GM23338 (cell line): ENCODE measurements at regions not wholly inside any gene's neighbourhood (a gene's known extent, or its start where the extent isn't known, plus 50 kb on each side); places are given as distances from the start of the nearest gene placed in this dataset.

Experiments used
- ATAC-seq: fragments of 200-7000 bp; cut with Tn5 transposase; 3 replicates; pipeline ENCODE4 v1.9.1; 2020
- DNase-seq: peaks from one replicate; pipeline ENCODE4 v3.0.0-alpha.2; 2015; ENCODE audit warnings: low spot score
- H2AFZ ChIP-seq: fragments of 200-600 bp; sonication (generic); 2 replicates; pipeline ENCODE4 v1.8.0; 2016; ENCODE audit warnings: antibody characterized with exemption, mild to moderate bottlenecking, moderate library complexity
- H3F3A ChIP-seq: fragments of 200-600 bp; sonication (generic); replicated peaks from 2 replicates; pipeline ENCODE4 v1.8.0; 2017; ENCODE audit warnings: antibody characterized with exemption, mixed run types, low read depth
- H3K27ac ChIP-seq: fragments of 200-600 bp; sonication (generic); 2 replicates; pipeline ENCODE4 v1.6.1; 2016; ENCODE audit warnings: low read depth
- H3K27me3 ChIP-seq: fragments of 200-600 bp; sonication (generic); 2 replicates; pipeline ENCODE4 v1.8.0; 2016; ENCODE audit warnings: mild to moderate bottlenecking, mixed run types, moderate library complexity; ENCODE audit not compliant: insufficient read depth
- H3K36me3 ChIP-seq: fragments of 200-600 bp; sonication (generic); 2 replicates; pipeline ENCODE4 v1.8.0; 2016; ENCODE audit warnings: mild to moderate bottlenecking; ENCODE audit not compliant: insufficient read depth
- H3K4me1 ChIP-seq: fragments of 200-600 bp; sonication (generic); 2 replicates; pipeline ENCODE4 v1.8.0; 2016; ENCODE audit warnings: mild to moderate bottlenecking, moderate library complexity; ENCODE audit not compliant: insufficient read depth
- H3K4me2 ChIP-seq: fragments of 200-600 bp; sonication (generic); 2 replicates; pipeline ENCODE4 v1.7.1; 2017; ENCODE audit warnings: mixed run types
- H3K4me3 ChIP-seq: fragments of 200-600 bp; sonication (generic); 2 replicates; pipeline ENCODE4 v1.6.1; 2016; ENCODE audit warnings: mixed run types
- H3K79me2 ChIP-seq: fragments of 200-600 bp; sonication (generic); replicated peaks from 2 replicates; pipeline ENCODE4 v1.8.0; 2017; ENCODE audit warnings: mild to moderate bottlenecking; ENCODE audit not compliant: insufficient read depth
- H3K9me2 ChIP-seq: fragments of 200-600 bp; sonication (generic); 2 replicates; pipeline ENCODE4 v1.8.0; 2017; ENCODE audit not compliant: insufficient read depth
- H4K20me1 ChIP-seq: fragments of 200-600 bp; sonication (generic); replicated peaks from 2 replicates; pipeline ENCODE4 v1.8.0; 2017; ENCODE audit warnings: mild to moderate bottlenecking; ENCODE audit not compliant: insufficient read depth
- H3K27ac Mint-ChIP-seq: 2 replicates; pipeline ENCODE4 v1.8.0; 2020; ENCODE audit warnings: inconsistent platforms, mild to moderate bottlenecking, moderate library complexity, mixed read lengths
- H3K27me3 Mint-ChIP-seq: 3 replicates; pipeline ENCODE4 v1.8.0; 2022; ENCODE audit warnings: low read depth, mild to moderate bottlenecking, moderate library complexity, mixed read lengths, inconsistent platforms; ENCODE audit not compliant: insufficient read depth, poor library complexity
- H3K36me3 Mint-ChIP-seq: 3 replicates; pipeline ENCODE4 v1.8.0; 2021; ENCODE audit warnings: low read depth, mild to moderate bottlenecking, inconsistent platforms, moderate library complexity, mixed read lengths
- H3K4me1 Mint-ChIP-seq: 3 replicates; pipeline ENCODE4 v1.8.0; 2020; ENCODE audit warnings: mild to moderate bottlenecking, inconsistent platforms, mixed read lengths
- H3K4me3 Mint-ChIP-seq: 3 replicates; pipeline ENCODE4 v1.8.0; 2021; ENCODE audit warnings: moderate library complexity, mild to moderate bottlenecking, inconsistent platforms, mixed read lengths
- H3K9me3 Mint-ChIP-seq: 3 replicates; pipeline ENCODE4 v1.8.0; 2020; ENCODE audit warnings: moderate library complexity, mild to moderate bottlenecking, inconsistent platforms, mixed read lengths
- CREB1 ChIP-seq: fragments of 250-450 bp; sonication (Bioruptor Pico); IDR thresholded peaks from 2 replicates; pipeline ENCODE4 v1.5.0; 2020; ENCODE audit warnings: low read depth, mild to moderate bottlenecking, moderate library complexity
- ETS1 ChIP-seq: IDR thresholded peaks from 2 replicates; pipeline ENCODE4 v1.6.1; 2016; ENCODE audit warnings: antibody characterized with exemption
- EZH2 ChIP-seq: fragments of 200-600 bp; sonication (generic); IDR thresholded peaks from one replicate; pipeline ENCODE4 v1.8.0; 2017; ENCODE audit warnings: antibody characterized with exemption, mild to moderate bottlenecking, low read depth; ENCODE audit not compliant: unreplicated experiment
- EZH2phosphoT487 ChIP-seq: fragments of 200-600 bp; sonication (generic); IDR thresholded peaks from one replicate; pipeline ENCODE4 v1.8.1; 2018; ENCODE audit warnings: antibody characterized with exemption; ENCODE audit not compliant: unreplicated experiment
- JUNB ChIP-seq: IDR thresholded peaks from one replicate; pipeline ENCODE4 v1.6.1; 2016; ENCODE audit warnings: antibody characterized with exemption; ENCODE audit not compliant: unreplicated experiment
- NANOG ChIP-seq: IDR thresholded peaks from 2 replicates; pipeline ENCODE4 v1.6.1; 2016; ENCODE audit warnings: antibody characterized with exemption, borderline replicate concordance
- POLR2AphosphoS5 ChIP-seq: IDR thresholded peaks from 2 replicates; pipeline ENCODE4 v1.6.1; 2016; ENCODE audit warnings: antibody characterized with exemption, low read depth
- STAT1 ChIP-seq: IDR thresholded peaks from one replicate; pipeline ENCODE4 v1.6.1; 2016; ENCODE audit warnings: antibody characterized with exemption; ENCODE audit not compliant: unreplicated experiment
- ZNF114 ChIP-seq: fragments of 250-450 bp; sonication (Bioruptor Pico); IDR thresholded peaks from 2 replicates; pipeline ENCODE4 v1.5.0; 2020; ENCODE audit warnings: mild to moderate bottlenecking, moderate library complexity
- TF ChIP-seq, protein P1 (sequence below), 2 experiments: fragments of 200-600 bp in 1 of 2; sonication (generic) in 1 of 2; conservative IDR thresholded peaks; 2 replicates each; pipeline versions ENCODE4 v1.5.1 to v1.6.1; 2016 to 2017; ENCODE audit warnings: antibody characterized with exemption in 2 of 2, low read depth in 2 of 2, mild to moderate bottlenecking in 2 of 2, moderate library complexity in 1 of 2
- TF ChIP-seq, protein P2 (sequence below): fragments of 250-450 bp; sonication (Bioruptor Pico); IDR thresholded peaks from 2 replicates; pipeline ENCODE4 v1.5.0; 2020; ENCODE audit warnings: mild to moderate bottlenecking, moderate library complexity

- no peak overlapping the region for H3K4me3 ChIP-seq
- H4K20me1 ChIP-seq, result no peaks in the 10 kb centered on the region
- H3K9me2 ChIP-seq, result no peaks in the 10 kb centered on the region
- no peaks in the 10 kb centered on the region for H3K9me3 Mint-ChIP-seq
- peaks cover 2% of the 10 kb centered on the region for H3K27me3 Mint-ChIP-seq
- H3K27ac Mint-ChIP-seq, result no peak overlapping the region
- H3K79me2 ChIP-seq, result no peaks in the 10 kb centered on the region
- no peak overlapping the region for H3K4me3 Mint-ChIP-seq
- no peak overlapping the region for H3K4me2 ChIP-seq
- H3K27ac ChIP-seq, result no peak overlapping the region
- H3K36me3 Mint-ChIP-seq, result no peaks in the 10 kb centered on the region
- no peaks in the 10 kb centered on the region for H3F3A ChIP-seq
- H2AFZ ChIP-seq, result no peak overlapping the region
- no peaks in the 10 kb centered on the region for H3K27me3 ChIP-seq
- no peaks in the 10 kb centered on the region for H3K36me3 ChIP-seq
- no peak for DNase-seq
- H3K4me1 Mint-ChIP-seq, result no peaks in the 10 kb centered on the region
- no peak for ATAC-seq
- H3K4me1 ChIP-seq, result no peaks in the 10 kb centered on the region
- TF ChIP-seq ETS1 (no peak), CREB1 (no peak), EZH2 (no peak), JUNB (no peak), NANOG (no peak), STAT1 (no peak), POLR2AphosphoS5 (no peak), EZH2phosphoT487 (no peak)
These were observed 82.3 kb upstream of the NPHP3 start for GRCh38 chr3:132804498-132804897.

DNA sequence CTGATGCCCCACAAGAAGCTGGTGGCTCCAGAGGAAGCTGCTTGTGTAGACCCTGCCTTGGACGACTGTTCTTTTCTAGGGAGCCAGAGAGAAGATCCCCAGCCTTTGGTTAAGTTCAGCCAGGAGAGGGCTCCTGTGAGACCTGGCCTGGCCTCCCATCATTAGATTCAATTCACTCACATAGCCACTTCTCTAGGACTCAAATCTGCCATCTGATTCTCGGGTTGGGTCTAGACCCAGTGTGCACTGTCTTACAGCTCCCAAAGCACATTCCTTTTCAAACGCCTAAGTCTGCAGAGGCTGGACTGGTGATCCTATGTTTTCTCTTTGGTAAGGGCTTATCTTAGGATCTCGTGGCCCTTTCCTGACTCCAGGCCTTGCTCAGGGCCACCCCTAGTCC lies 81.7 kb upstream of the NPHP3 start:
- no peak overlapping the region for H3K4me2 ChIP-seq
- no peak overlapping the region for H2AFZ ChIP-seq
- H3F3A ChIP-seq, result no peaks in the 10 kb centered on the region
- H3K27me3 Mint-ChIP-seq, result peaks cover 2% of the 10 kb centered on the region
- H3K9me3 Mint-ChIP-seq, result no peaks in the 10 kb centered on the region
- DNase-seq, result peak; percentile 52
- no peak overlapping the region for H3K27ac Mint-ChIP-seq
- H3K36me3 Mint-ChIP-seq, result no peaks in the 10 kb centered on the region
- no peaks in the 10 kb centered on the region for H3K4me1 Mint-ChIP-seq
- no peak overlapping the region for H3K27ac ChIP-seq
- TF ChIP-seq, protein P1, sequence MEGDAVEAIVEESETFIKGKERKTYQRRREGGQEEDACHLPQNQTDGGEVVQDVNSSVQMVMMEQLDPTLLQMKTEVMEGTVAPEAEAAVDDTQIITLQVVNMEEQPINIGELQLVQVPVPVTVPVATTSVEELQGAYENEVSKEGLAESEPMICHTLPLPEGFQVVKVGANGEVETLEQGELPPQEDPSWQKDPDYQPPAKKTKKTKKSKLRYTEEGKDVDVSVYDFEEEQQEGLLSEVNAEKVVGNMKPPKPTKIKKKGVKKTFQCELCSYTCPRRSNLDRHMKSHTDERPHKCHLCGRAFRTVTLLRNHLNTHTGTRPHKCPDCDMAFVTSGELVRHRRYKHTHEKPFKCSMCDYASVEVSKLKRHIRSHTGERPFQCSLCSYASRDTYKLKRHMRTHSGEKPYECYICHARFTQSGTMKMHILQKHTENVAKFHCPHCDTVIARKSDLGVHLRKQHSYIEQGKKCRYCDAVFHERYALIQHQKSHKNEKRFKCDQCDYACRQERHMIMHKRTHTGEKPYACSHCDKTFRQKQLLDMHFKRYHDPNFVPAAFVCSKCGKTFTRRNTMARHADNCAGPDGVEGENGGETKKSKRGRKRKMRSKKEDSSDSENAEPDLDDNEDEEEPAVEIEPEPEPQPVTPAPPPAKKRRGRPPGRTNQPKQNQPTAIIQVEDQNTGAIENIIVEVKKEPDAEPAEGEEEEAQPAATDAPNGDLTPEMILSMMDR (conservative IDR thresholded peaks at IDR 0.05; ENCODE audit: low read depth in 2 of 2), result peak; percentile 60 to 68
- TF ChIP-seq POLR2AphosphoS5, result no peak
- no peak overlapping the region for H3K4me3 ChIP-seq
- H3K9me2 ChIP-seq, result no peaks in the 10 kb centered on the region
- peak; percentile 92 for ATAC-seq
- no peaks in the 10 kb centered on the region for H3K4me1 ChIP-seq
- H3K79me2 ChIP-seq, result no peaks in the 10 kb centered on the region
- H3K36me3 ChIP-seq, result no peaks in the 10 kb centered on the region
- H3K27me3 ChIP-seq, result no peaks in the 10 kb centered on the region
- H4K20me1 ChIP-seq, result no peaks in the 10 kb centered on the region
- no peak overlapping the region for H3K4me3 Mint-ChIP-seq

- no peak for DNase-seq
- Mint-ChIP-seq H3K4me3 (no peak overlapping the region), H3K4me1 (no peaks in the 10 kb centered on the region), H3K9me3 (no peaks in the 10 kb centered on the region; the same call in 2 of the 3 replicates), H3K27ac (no peak overlapping the region), H3K36me3 (no peaks in the 10 kb centered on the region), H3K27me3 (no peaks in the 10 kb centered on the region)
- Histone ChIP-seq H3K4me3 (no peak overlapping the region), H3F3A (no peaks in the 10 kb centered on the region), H3K27me3 (no peaks in the 10 kb centered on the region), H3K79me2 (no peaks in the 10 kb centered on the region), H2AFZ (no peak overlapping the region), H3K27ac (no peak overlapping the region), H4K20me1 (no peaks in the 10 kb centered on the region), H3K4me1 (no peaks in the 10 kb centered on the region), H3K36me3 (no peaks in the 10 kb centered on the region), H3K9me2 (no peaks in the 10 kb centered on the region), H3K4me2 (no peak overlapping the region)
- no peak for ATAC-seq
- no peak for TF ChIP-seq ZNF114 (CRISPR knock-in tag)
- TF ChIP-seq, protein P2, sequence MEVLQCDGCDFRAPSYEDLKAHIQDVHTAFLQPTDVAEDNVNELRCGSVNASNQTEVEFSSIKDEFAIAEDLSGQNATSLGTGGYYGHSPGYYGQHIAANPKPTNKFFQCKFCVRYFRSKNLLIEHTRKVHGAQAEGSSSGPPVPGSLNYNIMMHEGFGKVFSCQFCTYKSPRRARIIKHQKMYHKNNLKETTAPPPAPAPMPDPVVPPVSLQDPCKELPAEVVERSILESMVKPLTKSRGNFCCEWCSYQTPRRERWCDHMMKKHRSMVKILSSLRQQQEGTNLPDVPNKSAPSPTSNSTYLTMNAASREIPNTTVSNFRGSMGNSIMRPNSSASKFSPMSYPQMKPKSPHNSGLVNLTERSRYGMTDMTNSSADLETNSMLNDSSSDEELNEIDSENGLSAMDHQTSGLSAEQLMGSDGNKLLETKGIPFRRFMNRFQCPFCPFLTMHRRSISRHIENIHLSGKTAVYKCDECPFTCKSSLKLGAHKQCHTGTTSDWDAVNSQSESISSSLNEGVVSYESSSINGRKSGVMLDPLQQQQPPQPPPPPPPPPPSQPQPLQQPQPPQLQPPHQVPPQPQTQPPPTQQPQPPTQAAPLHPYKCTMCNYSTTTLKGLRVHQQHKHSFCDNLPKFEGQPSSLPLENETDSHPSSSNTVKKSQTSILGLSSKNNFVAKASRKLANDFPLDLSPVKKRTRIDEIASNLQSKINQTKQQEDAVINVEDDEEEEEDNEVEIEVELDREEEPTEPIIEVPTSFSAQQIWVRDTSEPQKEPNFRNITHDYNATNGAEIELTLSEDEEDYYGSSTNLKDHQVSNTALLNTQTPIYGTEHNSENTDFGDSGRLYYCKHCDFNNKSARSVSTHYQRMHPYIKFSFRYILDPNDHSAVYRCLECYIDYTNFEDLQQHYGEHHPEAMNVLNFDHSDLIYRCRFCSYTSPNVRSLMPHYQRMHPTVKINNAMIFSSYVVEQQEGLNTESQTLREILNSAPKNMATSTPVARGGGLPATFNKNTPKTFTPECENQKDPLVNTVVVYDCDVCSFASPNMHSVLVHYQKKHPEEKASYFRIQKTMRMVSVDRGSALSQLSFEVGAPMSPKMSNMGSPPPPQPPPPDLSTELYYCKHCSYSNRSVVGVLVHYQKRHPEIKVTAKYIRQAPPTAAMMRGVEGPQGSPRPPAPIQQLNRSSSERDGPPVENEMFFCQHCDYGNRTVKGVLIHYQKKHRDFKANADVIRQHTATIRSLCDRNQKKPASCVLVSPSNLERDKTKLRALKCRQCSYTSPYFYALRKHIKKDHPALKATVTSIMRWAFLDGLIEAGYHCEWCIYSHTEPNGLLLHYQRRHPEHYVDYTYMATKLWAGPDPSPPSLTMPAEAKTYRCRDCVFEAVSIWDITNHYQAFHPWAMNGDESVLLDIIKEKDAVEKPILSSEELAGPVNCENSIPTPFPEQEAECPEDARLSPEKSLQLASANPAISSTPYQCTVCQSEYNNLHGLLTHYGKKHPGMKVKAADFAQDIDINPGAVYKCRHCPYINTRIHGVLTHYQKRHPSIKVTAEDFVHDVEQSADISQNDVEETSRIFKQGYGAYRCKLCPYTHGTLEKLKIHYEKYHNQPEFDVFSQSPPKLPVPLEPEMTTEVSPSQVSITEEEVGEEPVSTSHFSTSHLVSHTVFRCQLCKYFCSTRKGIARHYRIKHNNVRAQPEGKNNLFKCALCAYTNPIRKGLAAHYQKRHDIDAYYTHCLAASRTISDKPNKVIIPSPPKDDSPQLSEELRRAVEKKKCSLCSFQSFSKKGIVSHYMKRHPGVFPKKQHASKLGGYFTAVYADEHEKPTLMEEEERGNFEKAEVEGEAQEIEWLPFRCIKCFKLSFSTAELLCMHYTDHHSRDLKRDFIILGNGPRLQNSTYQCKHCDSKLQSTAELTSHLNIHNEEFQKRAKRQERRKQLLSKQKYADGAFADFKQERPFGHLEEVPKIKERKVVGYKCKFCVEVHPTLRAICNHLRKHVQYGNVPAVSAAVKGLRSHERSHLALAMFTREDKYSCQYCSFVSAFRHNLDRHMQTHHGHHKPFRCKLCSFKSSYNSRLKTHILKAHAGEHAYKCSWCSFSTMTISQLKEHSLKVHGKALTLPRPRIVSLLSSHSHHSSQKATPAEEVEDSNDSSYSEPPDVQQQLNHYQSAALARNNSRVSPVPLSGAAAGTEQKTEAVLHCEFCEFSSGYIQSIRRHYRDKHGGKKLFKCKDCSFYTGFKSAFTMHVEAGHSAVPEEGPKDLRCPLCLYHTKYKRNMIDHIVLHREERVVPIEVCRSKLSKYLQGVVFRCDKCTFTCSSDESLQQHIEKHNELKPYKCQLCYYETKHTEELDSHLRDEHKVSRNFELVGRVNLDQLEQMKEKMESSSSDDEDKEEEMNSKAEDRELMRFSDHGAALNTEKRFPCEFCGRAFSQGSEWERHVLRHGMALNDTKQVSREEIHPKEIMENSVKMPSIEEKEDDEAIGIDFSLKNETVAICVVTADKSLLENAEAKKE, result no peak
These were observed 78.7 kb upstream of the NPHP3 start for GRCh38 chr3:132800958-132801357.
